GM12878 (cell line): ENCODE measurements at regions not wholly inside any gene's neighbourhood (a gene's known extent, or its start where the extent isn't known, plus 50 kb on each side); places are given as distances from the start of the nearest gene placed in this dataset.

Source experiments
- ATAC-seq: fragments of 200-7000 bp; cut with Tn5 transposase; 3 replicates; pipeline ENCODE4 v1.9.1; 2020; ENCODE audit warnings: mild to moderate bottlenecking, moderate library complexity
- BruUV-seq: library from RNA; stranded (reverse); fragments of 400-500 nt; replicated peaks from 2 replicates; lab custom pipeline; 2021; lab: Mats Ljungman, UMichigan
- CTCF ChIA-PET: fragments of 300-600 bp; sonication (Branson Sonifier 250); formaldehyde crosslinking; extraction: SDS; loops from one replicate; lab custom pipeline; 2021; ENCODE audit warnings: inconsistent platforms; lab: Yijun Ruan, JAX
- POLR2A ChIA-PET: fragments of 350-600 bp; formaldehyde crosslinking; extraction: SDS; loops from one replicate; lab custom pipeline; 2021; ENCODE audit warnings: inconsistent platforms; lab: Charles Lee
- RAD21 ChIA-PET: fragments of 300-600 bp; sonication (Branson Sonifier 250); formaldehyde crosslinking; loops from one replicate; lab custom pipeline; 2023; ENCODE audit warnings: antibody characterized with exemption; ENCODE audit not compliant: unreplicated experiment; lab: Charles Lee
- SMC1A ChIA-PET: fragments of 300-600 bp; sonication (Branson Sonifier 250); formaldehyde crosslinking; loops from one replicate; lab custom pipeline; 2023; ENCODE audit not compliant: unreplicated experiment, uncharacterized antibody; lab: Charles Lee
- DNase-seq: peaks from one replicate; pipeline ENCODE4 v3.0.0-alpha.2; 2011; ENCODE audit warnings: low read depth, low spot score
- FAIRE-seq: peaks from 3 replicates; lab custom pipeline; 2011; peaks lifted over from hg19 to GRCh38; lab: Jason Lieb, UNC
- H2AFZ ChIP-seq: 2 replicates; pipeline ENCODE4 v1.6.0; 2011; ENCODE audit warnings: low read depth, low read length, control low read depth; ENCODE audit not compliant: control insufficient read depth
- H3K27ac ChIP-seq: 2 replicates; pipeline ENCODE4 v1.5.1; 2011; ENCODE audit warnings: control low read depth; ENCODE audit not compliant: control insufficient read depth, insufficient read depth
- H3K27me3 ChIP-seq, 2 experiments: replicated peaks in 1 of 2; 2 replicates each; pipeline versions ENCODE4 v1.6.0 to v1.6.1; 2011; ENCODE audit warnings: low read length in 1 of 2; ENCODE audit not compliant: control insufficient read depth in 2 of 2, insufficient read depth in 2 of 2
- H3K36me3 ChIP-seq, 2 experiments: 2 replicates each; pipeline ENCODE4 v1.5.1; 2011; ENCODE audit warnings: low read length in 1 of 2; ENCODE audit not compliant: control insufficient read depth in 2 of 2, insufficient read depth in 2 of 2
- H3K4me1 ChIP-seq: 2 replicates; pipeline ENCODE4 v1.6.1; 2011; ENCODE audit warnings: mild to moderate bottlenecking, low read length, moderate library complexity, mixed read lengths; ENCODE audit not compliant: control insufficient read depth, insufficient read depth
- H3K4me2 ChIP-seq: 2 replicates; pipeline ENCODE4 v1.6.0; 2011; ENCODE audit warnings: control low read depth; ENCODE audit not compliant: control insufficient read depth, insufficient read depth
- H3K4me3 ChIP-seq: fragments of 200-600 bp; sonication (generic); 2 replicates; pipeline ENCODE4 v1.5.1; 2016
- H3K79me2 ChIP-seq: 2 replicates; pipeline ENCODE4 v1.6.0; 2011; ENCODE audit warnings: low read length; ENCODE audit not compliant: control insufficient read depth, insufficient read depth
- H3K9ac ChIP-seq: 2 replicates; pipeline ENCODE4 v1.8.0; 2011; ENCODE audit warnings: low read length, control low read depth, mixed read lengths; ENCODE audit not compliant: control insufficient read depth, insufficient read depth
- H3K9me3 ChIP-seq: replicated peaks from 3 replicates; pipeline ENCODE4 v1.5.1; 2011; ENCODE audit warnings: mild to moderate bottlenecking, low read length; ENCODE audit not compliant: control insufficient read depth, insufficient read depth
- H4K20me1 ChIP-seq: 2 replicates; pipeline ENCODE4 v1.6.0; 2011; ENCODE audit not compliant: control insufficient read depth, insufficient read depth
- CEBPB ChIP-seq, 2 experiments: fragments of 150-350 bp in 1 of 2; IDR thresholded peaks; 2 replicates each; pipeline ENCODE4 v1.6.1; 2012 to 2014; ENCODE audit warnings: low read depth in 2 of 2, low read length in 2 of 2, borderline replicate concordance in 1 of 2, inconsistent platforms in 1 of 2
- CEBPZ ChIP-seq: fragments of 150-350 bp; IDR thresholded peaks from 2 replicates; pipeline ENCODE4 v1.6.1; 2016; ENCODE audit warnings: low read depth, low read length
- ESRRA ChIP-seq: IDR thresholded peaks from 2 replicates; pipeline ENCODE4 v1.6.1; 2012; ENCODE audit warnings: mild to moderate bottlenecking, low read length, improper control_type of control experiment
- EZH2 ChIP-seq: IDR thresholded peaks from 2 replicates; pipeline ENCODE4 v1.6.1; 2012; ENCODE audit warnings: low read depth, mild to moderate bottlenecking, control low read depth, inconsistent platforms, low read length, borderline replicate concordance; ENCODE audit not compliant: control insufficient read depth
- FOXM1 ChIP-seq: IDR thresholded peaks from 2 replicates; pipeline ENCODE4 v1.6.1; 2012; ENCODE audit warnings: low read depth, mild to moderate bottlenecking, inconsistent platforms, low read length, moderate library complexity
- NFIC ChIP-seq: IDR thresholded peaks from 2 replicates; pipeline ENCODE4 v1.6.1; 2012; ENCODE audit warnings: low read depth, mild to moderate bottlenecking, inconsistent platforms, low read length, moderate library complexity
- POLR2AphosphoS2 ChIP-seq: IDR thresholded peaks from 2 replicates; pipeline ENCODE4 v1.6.1; 2011; ENCODE audit warnings: low read depth, mild to moderate bottlenecking, low read length, improper control_type of control experiment, moderate library complexity
- RAD51 ChIP-seq: fragments of 450-650 bp; IDR thresholded peaks from 2 replicates; pipeline ENCODE4 v1.6.1; 2016; ENCODE audit warnings: moderate library complexity, mild to moderate bottlenecking, inconsistent platforms
- RELB ChIP-seq: fragments of 450-650 bp; IDR thresholded peaks from 2 replicates; pipeline ENCODE4 v1.6.1; 2017; ENCODE audit warnings: low read depth, mild to moderate bottlenecking, moderate library complexity
- SMAD5 ChIP-seq: IDR thresholded peaks from 2 replicates; pipeline ENCODE4 v1.6.1; 2016; ENCODE audit warnings: antibody characterized with exemption, low read depth
- TCF12 ChIP-seq: IDR thresholded peaks from 2 replicates; pipeline ENCODE4 v1.6.1; 2011; ENCODE audit warnings: low read depth, mild to moderate bottlenecking, low read length
- TCF7 ChIP-seq: IDR thresholded peaks from 2 replicates; pipeline ENCODE4 v1.6.1; 2014; ENCODE audit warnings: antibody characterized with exemption, borderline replicate concordance
- USF1 ChIP-seq: IDR thresholded peaks from 2 replicates; pipeline ENCODE4 v1.6.1; 2011; ENCODE audit warnings: borderline replicate concordance, low read depth, mild to moderate bottlenecking, moderate library complexity, mixed read lengths, low read length; ENCODE audit not compliant: insufficient read depth; ENCODE audit errors: extremely low read length
- ZNF274 ChIP-seq: IDR thresholded peaks from one replicate; pipeline ENCODE4 v1.8.0; 2011; ENCODE audit not compliant: insufficient read length, insufficient read depth
- WGBS: methylation state at CpG from one replicate; pipeline ENCODE4 v1.1.6; 2016; ENCODE audit warnings: low lambda C conversion rate; ENCODE audit not compliant: insufficient replicate concordance, insufficient coverage; ENCODE audit errors: missing lambda C conversion rate; 5-methylcytosine and 5-hydroxymethylcytosine counted together
- in situ Hi-C: fragments of 300-500 bp; cut with MboI; formaldehyde crosslinking; loops from 9 replicates; pipeline ENCODE4 v1.14.3; 2018; ENCODE audit warnings: mixed read lengths
- intact Hi-C: fragments of 100-400 bp; cut with micrococcal nuclease; formaldehyde crosslinking; loops from one replicate; pipeline ENCODE4 v1.14.2; 2022; ENCODE audit not compliant: unreplicated experiment

- TF ChIP-seq POLR2AphosphoS2: no peak
- no peak for TF ChIP-seq ESRRA
- no peak for TF ChIP-seq ZNF274
- TF ChIP-seq USF1: no peak
Observed at GRCh38 chr4:10962246-10962645, 277.7 kb upstream of the CLNK start (continued).

- ChIA-PET POLR2A (no interaction called here), RAD21 (interaction anchor here (0.9 kb wide), 1 partner anchor 17 kb away, joined by 3 read pairs; no protein-coding TSS in a partner anchor), SMC1A (interaction anchor here (0.9 to 1.1 kb wide), 2 partner anchors 9 to 13 kb away, joined by 3 read pairs; no protein-coding TSS in a partner anchor), CTCF (no interaction called here)
- Histone ChIP-seq H2AFZ (no peak overlapping the region), H3K4me1 (no peaks in the 10 kb centered on the region), H3K4me3 (no peak overlapping the region), H3K27me3 (no peaks in the 10 kb centered on the region), H3K79me2 (no peaks in the 10 kb centered on the region), H3K27ac (no peak overlapping the region), H4K20me1 (no peaks in the 10 kb centered on the region), H3K36me3 (no peaks in the 10 kb centered on the region), H3K9ac (no peak overlapping the region), H3K4me2 (no peak overlapping the region), H3K9me3 (no peaks in the 10 kb centered on the region)
- WGBS: 0% methylated on average over 5 of the region's 5 CpGs
- FAIRE-seq (no peak), ATAC-seq (no peak), DNase-seq (no peak)
- TF ChIP-seq SMAD5: no peak
- no peak for TF ChIP-seq FOXM1
- TF ChIP-seq CEBPB (IDR thresholded peaks at IDR 0.05; ENCODE audit: borderline replicate concordance in 1 of 2, low read depth in 2 of 2, low read length in 2 of 2): no peak
- TF ChIP-seq NFIC: no peak
- TF ChIP-seq RELB: no peak
- TF ChIP-seq CEBPZ: no peak
- no peak for TF ChIP-seq TCF12
- TF ChIP-seq EZH2: no peak
- no peak for TF ChIP-seq RAD51
- no peak for TF ChIP-seq TCF7
- in situ Hi-C loops: no loop called here
- intact Hi-C loops: no loop called here
- BruUV-seq: no TSS peak
Observed at GRCh38 chr4:10960389-10960788, 275.8 kb upstream of the CLNK start.
